ENCODE measurements at regions not wholly inside any gene's neighbourhood (a gene's known extent, or its start where the extent isn't known, plus 50 kb on each side); places are given as distances from the start of the nearest gene placed in this dataset.
"Not testable (repeated sequence)": the region's sequence is repeated elsewhere in the genome, so short reads cannot be mapped to it uniquely, and the experiment has no call there.

- TF ChIP-seq ZFX (IDR thresholded peaks at IDR 0.05) (no peak), CTCF (conservative IDR thresholded peaks at IDR 0.05) (no peak)
- H3K27ac ChIP-seq, result no peak overlapping the region
Observed at GRCh38 chr6:145561095-145562072, 173.9 kb downstream of the EPM2A start.

GRCh38 chr6:145562771-145563615, 172.3 kb downstream of the EPM2A start:
- no peak overlapping the region for H3K27ac ChIP-seq
- TF ChIP-seq ZFX (IDR thresholded peaks at IDR 0.05), result no peak
- no peak for TF ChIP-seq CTCF (conservative IDR thresholded peaks at IDR 0.05)

DNA sequence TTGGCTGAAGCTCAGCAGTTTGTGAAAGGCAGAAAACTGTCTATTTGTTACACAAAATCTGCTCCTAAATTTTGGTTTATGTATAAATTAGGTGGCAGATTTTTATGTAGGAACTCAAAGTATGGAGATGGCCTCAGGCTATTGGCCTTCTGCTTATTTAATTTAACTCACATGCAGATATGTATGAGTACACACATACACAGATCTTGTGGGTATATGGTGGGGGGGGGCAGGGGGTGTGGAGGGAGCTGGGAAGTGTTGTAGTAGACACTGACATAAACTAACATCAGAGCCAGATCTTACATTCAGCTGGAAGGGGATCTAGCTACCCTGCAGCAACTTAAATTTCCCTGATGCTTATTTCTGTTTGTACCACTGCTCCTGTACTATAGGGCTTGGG, 170.8 kb downstream of the EPM2A start:
- TF ChIP-seq CTCF (conservative IDR thresholded peaks at IDR 0.05), result no peak
- TF ChIP-seq ZFX (IDR thresholded peaks at IDR 0.05), result no peak
- H3K27ac ChIP-seq, result no peak overlapping the region

GRCh38 chr6:145567684-145568252, 167.6 kb downstream of the EPM2A start:
- no peak overlapping the region for H3K27ac ChIP-seq
- no peak for TF ChIP-seq CTCF (conservative IDR thresholded peaks at IDR 0.05)
- TF ChIP-seq ZFX (IDR thresholded peaks at IDR 0.05), result no peak

DNA sequence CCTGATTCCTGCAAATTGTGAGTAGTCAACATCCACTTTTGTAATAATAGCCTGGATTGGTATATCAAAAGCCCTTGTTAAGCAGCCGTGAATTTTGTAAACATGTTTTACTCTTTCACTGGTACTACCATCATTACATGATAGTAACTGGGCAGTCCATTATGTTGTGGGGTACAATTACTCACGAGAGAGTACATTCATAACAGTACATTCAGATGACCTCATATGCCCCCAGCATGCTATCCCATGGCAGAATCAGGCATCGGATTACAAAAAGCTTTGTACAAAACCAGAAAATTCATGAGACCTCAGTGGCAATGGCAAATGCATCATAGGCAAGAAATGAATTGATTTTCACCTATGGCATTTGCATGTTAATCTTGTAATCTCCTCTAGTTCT, 166.2 kb downstream of the EPM2A start:
- TF ChIP-seq CTCF (conservative IDR thresholded peaks at IDR 0.05), result no peak
- TF ChIP-seq ZFX (IDR thresholded peaks at IDR 0.05), result no peak
- no peak overlapping the region for H3K27ac ChIP-seq

GRCh38 chr6:145570336-145570735, 165.0 kb downstream of the EPM2A start:
- not testable (repeated sequence) for H3K27ac ChIP-seq

GRCh38 chr6:145574269-145574668, 161.1 kb downstream of the EPM2A start:
- not testable (repeated sequence) for H3K27ac ChIP-seq

Data from C4-2B (cell line).